Mesenchymal stem cell (in vitro differentiated cells and primary cell): ENCODE measurements at regions not wholly inside any gene's neighbourhood (a gene's known extent, or its start where the extent isn't known, plus 50 kb on each side); places are given as distances from the start of the nearest gene placed in this dataset.

ENCODE experiments used
- DNase-seq: peaks from one replicate; pipeline ENCODE4 v3.0.0-alpha.2; 2013
- H2AFZ ChIP-seq: one replicate; pipeline ENCODE4 v1.6.1; 2013; ENCODE audit warnings: low read depth, mild to moderate bottlenecking, control low read depth, inconsistent platforms, low read length, moderate library complexity
- H2AK5ac ChIP-seq: 2 replicates; pipeline ENCODE4 v1.6.1; 2013; ENCODE audit warnings: low read length, moderate library complexity, mild to moderate bottlenecking, inconsistent platforms; ENCODE audit not compliant: severe bottlenecking
- H2BK120ac ChIP-seq: one replicate; pipeline ENCODE4 v1.6.1; 2013; ENCODE audit warnings: low read depth, mild to moderate bottlenecking, inconsistent platforms, low read length, moderate library complexity
- H2BK12ac ChIP-seq, 2 experiments: one replicate each; pipeline ENCODE4 v1.6.1; 2013; ENCODE audit warnings: inconsistent platforms in 2 of 2, low read length in 2 of 2, mild to moderate bottlenecking in 2 of 2, moderate library complexity in 2 of 2, control low read depth in 1 of 2
- H2BK15ac ChIP-seq: one replicate; pipeline ENCODE4 v1.6.1; 2013; ENCODE audit warnings: mild to moderate bottlenecking, low read depth, inconsistent platforms; ENCODE audit not compliant: poor library complexity, severe bottlenecking
- H2BK5ac ChIP-seq: 2 replicates; pipeline ENCODE4 v1.6.1; 2013; ENCODE audit warnings: low read depth, mild to moderate bottlenecking, low read length, control low read depth, inconsistent platforms; ENCODE audit not compliant: poor library complexity, severe bottlenecking
- H3K14ac ChIP-seq, 2 experiments: one replicate each; pipeline ENCODE4 v1.6.1; 2013; ENCODE audit warnings: inconsistent platforms in 2 of 2, low read length in 2 of 2, control low read depth in 1 of 2, mild to moderate bottlenecking in 1 of 2, moderate library complexity in 1 of 2
- H3K18ac ChIP-seq, 2 experiments: one replicate each; pipeline ENCODE4 v1.6.1; 2013; ENCODE audit warnings: inconsistent platforms in 2 of 2, low read length in 2 of 2, control low read depth in 1 of 2, low read depth in 1 of 2, mild to moderate bottlenecking in 1 of 2
- H3K23ac ChIP-seq, 2 experiments: one replicate each; pipeline ENCODE4 v1.6.1; 2013; ENCODE audit warnings: inconsistent platforms in 2 of 2, low read length in 2 of 2, mild to moderate bottlenecking in 2 of 2, moderate library complexity in 2 of 2, control low read depth in 1 of 2
- H3K27ac ChIP-seq: 2 replicates; pipeline ENCODE4 v1.5.1; 2013; ENCODE audit warnings: mild to moderate bottlenecking, moderate library complexity, low read length, control low read depth, inconsistent platforms; ENCODE audit not compliant: poor library complexity, severe bottlenecking
- H3K27me3 ChIP-seq, 2 experiments: 2 replicates each; pipeline versions ENCODE4 v1.6.1 to v1.7.0; 2013; ENCODE audit warnings: low read length in 2 of 2, mild to moderate bottlenecking in 2 of 2, moderate library complexity in 2 of 2, control low read depth in 1 of 2, inconsistent platforms in 1 of 2; ENCODE audit not compliant: control insufficient read depth in 1 of 2, insufficient read depth in 1 of 2
- H3K36me3 ChIP-seq, 2 experiments: 2 replicates each; pipeline versions ENCODE4 v1.6.1 to v1.7.0; 2013; ENCODE audit warnings: low read length in 2 of 2, control low read depth in 1 of 2, inconsistent platforms in 1 of 2, low read depth in 1 of 2, mild to moderate bottlenecking in 1 of 2; ENCODE audit not compliant: insufficient read depth in 2 of 2, control insufficient read depth in 1 of 2
- H3K4ac ChIP-seq, 2 experiments: one replicate each; pipeline ENCODE4 v1.6.1; 2013; ENCODE audit warnings: inconsistent platforms in 2 of 2, low read length in 2 of 2, mild to moderate bottlenecking in 2 of 2, moderate library complexity in 2 of 2, control low read depth in 1 of 2, low read depth in 1 of 2
- H3K4me1 ChIP-seq: 2 replicates; pipeline ENCODE4 v1.6.1; 2013; ENCODE audit warnings: low read depth, low read length, control low read depth; ENCODE audit not compliant: control insufficient read depth, insufficient read depth
- H3K4me2 ChIP-seq: 2 replicates; pipeline ENCODE4 v1.6.1; 2013; ENCODE audit warnings: low read length, mild to moderate bottlenecking, inconsistent platforms; ENCODE audit not compliant: poor library complexity, severe bottlenecking
- H3K4me3 ChIP-seq, 2 experiments: 2 replicates each; pipeline versions ENCODE4 v1.5.1 to v1.7.0; 2013; ENCODE audit warnings: low read length in 2 of 2, mild to moderate bottlenecking in 2 of 2, control low read depth in 1 of 2, low read depth in 1 of 2; ENCODE audit not compliant: insufficient read depth in 1 of 2
- H3K79me1 ChIP-seq: replicated peaks from 2 replicates; pipeline ENCODE4 v1.6.1; 2013; ENCODE audit warnings: mild to moderate bottlenecking, control low read depth, low read length, inconsistent platforms; ENCODE audit not compliant: poor library complexity, severe bottlenecking
- H3K9ac ChIP-seq: 2 replicates; pipeline ENCODE4 v1.7.0; 2013; ENCODE audit warnings: mild to moderate bottlenecking, low read length, moderate library complexity
- H3K9me3 ChIP-seq: 2 replicates; pipeline ENCODE4 v1.7.0; 2013; ENCODE audit warnings: mild to moderate bottlenecking, low read length; ENCODE audit not compliant: control insufficient read depth
- H4K8ac ChIP-seq: one replicate; pipeline ENCODE4 v1.6.1; 2013; ENCODE audit warnings: inconsistent platforms, mild to moderate bottlenecking, low read length, moderate library complexity
- H4K91ac ChIP-seq: one replicate; pipeline ENCODE4 v1.6.1; 2013; ENCODE audit warnings: mild to moderate bottlenecking, low read length, inconsistent platforms
- WGBS: methylation state at CpG from one replicate; pipeline ENCODE4 v1.1.7; 2013; ENCODE audit warnings: mixed read lengths; 5-methylcytosine and 5-hydroxymethylcytosine counted together

- no peak overlapping the region for H4K8ac ChIP-seq
- H3K9me3 ChIP-seq, result no peaks in the 10 kb centered on the region
- DNase-seq, result no peak
- no peak overlapping the region for H3K27ac ChIP-seq
- H3K9ac ChIP-seq, result no peak overlapping the region
- H3K36me3 ChIP-seq, result no peaks in the 10 kb centered on the region
- no peak overlapping the region for H2BK5ac ChIP-seq
- no peak overlapping the region for H2AK5ac ChIP-seq
- H3K4ac ChIP-seq, result no peak overlapping the region
- no peak overlapping the region for H2BK12ac ChIP-seq
- no peaks in the 10 kb centered on the region for H3K4me1 ChIP-seq
- no peak overlapping the region for H2BK15ac ChIP-seq
- H3K4me3 ChIP-seq, result no peak overlapping the region
- no peak overlapping the region for H4K91ac ChIP-seq
- 79% methylated on average over 3 of the region's 4 CpGs for WGBS
- H3K23ac ChIP-seq, result no peak overlapping the region
- H3K27me3 ChIP-seq, result no peaks in the 10 kb centered on the region
- H2AFZ ChIP-seq, result no peak overlapping the region
- no peak overlapping the region for H3K14ac ChIP-seq
- H3K18ac ChIP-seq, result no peak overlapping the region
- no peak overlapping the region for H2BK120ac ChIP-seq
- H3K4me2 ChIP-seq, result no peak overlapping the region
- no peaks in the 10 kb centered on the region for H3K79me1 ChIP-seq
Measured at GRCh38 chr13:61078976-61079770, 336.5 kb downstream of the PCDH20 start.

GRCh38 chr13:61052175-61052574 is 363.5 kb downstream of the PCDH20 start:
- no peak overlapping the region for H3K27ac ChIP-seq

GRCh38 chr13:61045251-61045650 is 370.4 kb downstream of the PCDH20 start:
- Histone ChIP-seq H2AK5ac (no peak overlapping the region), H2AFZ (no peak overlapping the region), H3K36me3 (no peaks in the 10 kb centered on the region), H3K27ac (no peak overlapping the region), H4K8ac (no peak overlapping the region), H3K14ac (no peak overlapping the region), H2BK15ac (no peak overlapping the region), H3K79me1 (no peaks in the 10 kb centered on the region), H2BK120ac (no peak overlapping the region), H3K27me3 (no peaks in the 10 kb centered on the region), H3K9ac (no peak overlapping the region), H3K23ac (no peak overlapping the region), H2BK5ac (no peak overlapping the region), H3K4ac (no peak overlapping the region), H2BK12ac (no peak overlapping the region), H3K4me1 (no peaks in the 10 kb centered on the region), H3K4me2 (no peak overlapping the region), H4K91ac (no peak overlapping the region), H3K4me3 (no peak overlapping the region), H3K18ac (no peak overlapping the region), H3K9me3 (no peaks in the 10 kb centered on the region)
- WGBS, result 84% methylated on average over 1 of the region's 2 CpGs
- no peak for DNase-seq

More at GRCh38 chr13:61052175-61052574, 363.5 kb downstream of the PCDH20 start:
- H2BK5ac ChIP-seq, result no peak overlapping the region
- no peak overlapping the region for H2AFZ ChIP-seq
- no peak overlapping the region for H2AK5ac ChIP-seq
- no peak overlapping the region for H3K23ac ChIP-seq
- H3K4ac ChIP-seq, result no peak overlapping the region
- no peak overlapping the region for H3K18ac ChIP-seq
- no peak overlapping the region for H4K91ac ChIP-seq
- DNase-seq, result no peak
- H3K9ac ChIP-seq, result no peak overlapping the region
- H2BK12ac ChIP-seq, result no peak overlapping the region
- H2BK15ac ChIP-seq, result no peak overlapping the region
- no peak overlapping the region for H3K4me3 ChIP-seq
- no peaks in the 10 kb centered on the region for H3K4me1 ChIP-seq
- H3K4me2 ChIP-seq, result no peak overlapping the region
- H4K8ac ChIP-seq, result no peak overlapping the region
- no peaks in the 10 kb centered on the region for H3K79me1 ChIP-seq
- WGBS, result 72% methylated on average over 1 of the region's 1 CpG
- no peaks in the 10 kb centered on the region for H3K36me3 ChIP-seq
- H3K9me3 ChIP-seq, result no peaks in the 10 kb centered on the region
- no peak overlapping the region for H3K14ac ChIP-seq
- H3K27me3 ChIP-seq, result no peaks in the 10 kb centered on the region
- H2BK120ac ChIP-seq, result no peak overlapping the region

GRCh38 chr13:61040181-61040580 is 375.5 kb downstream of the PCDH20 start:
- no peak for DNase-seq
- no peak overlapping the region for H2BK15ac ChIP-seq
- H3K23ac ChIP-seq, result no peak overlapping the region
- H3K9ac ChIP-seq, result no peak overlapping the region
- H4K8ac ChIP-seq, result no peak overlapping the region
- no peaks in the 10 kb centered on the region for H3K4me1 ChIP-seq
- no peak overlapping the region for H2AFZ ChIP-seq
- no peak overlapping the region for H3K4me2 ChIP-seq
- no peak overlapping the region for H3K18ac ChIP-seq
- no peak overlapping the region for H3K14ac ChIP-seq
- no peaks in the 10 kb centered on the region for H3K79me1 ChIP-seq
- H3K4me3 ChIP-seq, result no peak overlapping the region
- H2BK5ac ChIP-seq, result no peak overlapping the region
- no peak overlapping the region for H4K91ac ChIP-seq
- no peaks in the 10 kb centered on the region for H3K9me3 ChIP-seq
- no peak overlapping the region for H2BK120ac ChIP-seq
- no peaks in the 10 kb centered on the region for H3K36me3 ChIP-seq
- H3K4ac ChIP-seq, result no peak overlapping the region
- H3K27me3 ChIP-seq, result no peaks in the 10 kb centered on the region
- H2AK5ac ChIP-seq, result no peak overlapping the region
- H2BK12ac ChIP-seq, result no peak overlapping the region
- 41% methylated on average over 2 of the region's 2 CpGs for WGBS
- no peak overlapping the region for H3K27ac ChIP-seq
